ENCODE measurements at regions not wholly inside any gene's neighbourhood (a gene's known extent, or its start where the extent isn't known, plus 50 kb on each side); places are given as distances from the start of the nearest gene placed in this dataset.

- no peak for TF ChIP-seq CTCF (IDR thresholded peaks at IDR 0.05)
- no peak for TF ChIP-seq EP300 (IDR thresholded peaks at IDR 0.05)
- TF ChIP-seq POLR2A (IDR thresholded peaks at IDR 0.05): no peak
Observed at GRCh38 chr10:117471344-117471874, 71.1 kb upstream of the EMX2 start.
